ENCODE measurements at regions not wholly inside any gene's neighbourhood (a gene's known extent, or its start where the extent isn't known, plus 50 kb on each side); places are given as distances from the start of the nearest gene placed in this dataset.

- ATAC-seq (no peak), DNase-seq (no peak)
- intact Hi-C loops (cut with DNase I, micrococcal nuclease), result no loop called here
Observed at GRCh38 chr18:54530285-54530684, 60.8 kb upstream of the DYNAP start.

- intact Hi-C loops (cut with DNase I, micrococcal nuclease), result no loop called here
- DNase-seq (no peak), ATAC-seq (peak; percentile 79)
Observed at GRCh38 chr18:54531402-54532065, 59.5 kb upstream of the DYNAP start.

- intact Hi-C loops (cut with DNase I, micrococcal nuclease), result no loop called here
- DNase-seq, result no peak
- peak; percentile 46 for ATAC-seq
Observed at GRCh38 chr18:54532222-54532621, 58.8 kb upstream of the DYNAP start.

- ATAC-seq (no peak), DNase-seq (no peak)
- intact Hi-C loops (cut with DNase I, micrococcal nuclease), result no loop called here
Observed at GRCh38 chr18:54532962-54533361, 58.1 kb upstream of the DYNAP start.
